HG03103 (cell line): ENCODE measurements at regions not wholly inside any gene's neighbourhood (a gene's known extent, or its start where the extent isn't known, plus 50 kb on each side); places are given as distances from the start of the nearest gene placed in this dataset.
"Not testable (repeated sequence)": the region's sequence is repeated elsewhere in the genome, so short reads cannot be mapped to it uniquely, and the experiment has no call there.

Experiments
- ATAC-seq: cut with Tn5 transposase; IDR thresholded peaks from one replicate; pipeline ENCODE4 v1.9.1; 2021; ENCODE audit warnings: low read depth; ENCODE audit not compliant: unreplicated experiment

- no peak for ATAC-seq
These were observed 82.7 kb upstream of the CLINT1 start for GRCh38 chr5:157941616-157942015.

DNA sequence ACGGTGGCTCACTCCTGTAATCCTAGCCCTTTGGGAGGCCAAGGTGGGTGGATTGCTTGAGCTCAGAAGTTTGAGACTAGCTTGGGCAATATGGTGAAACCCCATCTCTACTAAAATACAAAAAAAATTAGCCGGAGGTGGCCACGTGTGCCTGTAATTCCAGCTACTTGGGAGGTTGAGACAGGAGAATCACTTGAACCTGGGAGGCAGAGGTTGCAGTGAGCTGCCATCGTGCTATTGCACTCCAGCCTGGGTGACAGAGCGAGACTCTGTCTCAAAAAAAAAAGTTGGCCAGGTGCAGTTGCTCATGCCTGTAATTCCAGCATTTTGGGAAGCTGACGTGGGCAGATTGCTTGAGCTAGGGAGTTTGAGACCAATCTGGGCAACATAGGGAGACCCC is 79.2 kb upstream of the CLINT1 start:
- ATAC-seq: not testable (repeated sequence)

DNA sequence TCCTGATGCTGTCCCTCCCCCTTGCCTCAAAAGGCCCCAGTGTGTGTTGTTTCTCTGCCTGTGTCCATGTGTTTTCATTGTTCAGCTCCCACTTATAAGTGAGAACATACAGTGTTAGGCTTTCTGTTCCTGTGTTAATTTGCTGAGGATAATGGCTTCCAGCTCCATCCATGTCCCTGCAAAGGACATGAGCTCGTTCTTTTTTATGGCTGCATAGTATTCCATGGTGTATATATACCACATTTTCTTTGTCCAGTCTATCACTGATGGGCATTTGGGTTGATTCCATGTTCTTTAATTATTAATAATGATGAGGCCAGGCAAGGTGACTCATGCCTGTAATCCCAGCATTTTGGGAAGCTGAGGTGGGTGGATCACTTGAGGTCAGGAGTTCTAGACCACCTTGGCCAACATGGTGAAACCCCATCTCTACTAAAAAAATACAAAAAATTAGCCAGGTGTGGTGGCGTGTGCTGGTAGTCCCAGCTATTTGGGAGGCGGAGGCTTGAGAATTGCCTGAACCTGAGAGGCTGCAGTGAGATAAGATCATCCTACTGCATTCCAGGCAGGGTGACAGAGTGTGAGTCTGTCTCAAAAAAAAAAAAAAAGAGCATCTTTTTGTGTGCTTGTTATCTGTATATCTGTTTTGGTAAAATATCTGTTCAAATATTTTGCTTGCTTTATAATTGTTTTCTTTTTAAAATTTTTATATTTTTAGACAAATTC is 78.0 kb upstream of the CLINT1 start:
- ATAC-seq: not testable (repeated sequence)

DNA sequence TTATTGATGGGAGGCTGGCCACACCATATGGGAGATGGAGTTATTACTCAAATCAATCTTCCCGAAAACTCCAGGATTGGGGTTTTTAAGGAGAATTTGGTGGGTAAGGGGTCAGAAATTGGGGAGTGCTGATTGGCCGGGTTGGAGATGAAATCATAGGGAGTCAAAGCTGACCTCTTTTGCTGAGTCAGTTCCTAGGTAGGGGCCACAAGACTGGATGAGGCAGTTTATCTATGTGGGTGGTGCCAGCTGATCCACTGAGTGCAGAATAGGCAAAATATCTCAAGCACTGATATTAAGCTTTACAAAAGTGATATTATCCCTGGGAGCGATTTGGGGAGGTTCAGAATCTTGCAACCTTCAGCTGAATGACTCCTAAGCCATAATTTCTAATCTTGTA is 75.7 kb upstream of the CLINT1 start:
- ATAC-seq: no peak

GRCh38 chr5:157933005-157933404 is 74.1 kb upstream of the CLINT1 start:
- no peak for ATAC-seq

DNA sequence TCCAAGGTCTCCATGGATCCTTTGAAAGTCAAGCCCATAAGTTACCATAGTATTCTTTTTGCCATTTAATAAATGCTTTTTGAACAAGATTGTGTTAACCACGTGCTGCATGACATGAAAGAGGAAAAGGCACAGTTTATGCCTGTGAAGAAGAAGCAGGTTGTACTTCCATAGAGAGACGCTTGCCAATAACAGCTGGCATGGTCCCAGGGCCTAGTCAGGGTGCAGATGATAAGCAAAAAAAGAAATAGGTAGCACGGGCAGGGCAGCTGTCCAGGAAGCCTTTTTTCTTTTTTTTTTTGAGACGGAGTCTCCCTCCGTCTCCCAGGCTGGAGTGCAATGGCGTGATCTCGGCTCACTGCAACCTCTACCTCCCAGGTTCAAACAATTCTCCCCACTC is 71.8 kb upstream of the CLINT1 start:
- ATAC-seq: no peak

- no peak for ATAC-seq
These were observed 68.0 kb upstream of the CLINT1 start for GRCh38 chr5:157926977-157927376.

DNA sequence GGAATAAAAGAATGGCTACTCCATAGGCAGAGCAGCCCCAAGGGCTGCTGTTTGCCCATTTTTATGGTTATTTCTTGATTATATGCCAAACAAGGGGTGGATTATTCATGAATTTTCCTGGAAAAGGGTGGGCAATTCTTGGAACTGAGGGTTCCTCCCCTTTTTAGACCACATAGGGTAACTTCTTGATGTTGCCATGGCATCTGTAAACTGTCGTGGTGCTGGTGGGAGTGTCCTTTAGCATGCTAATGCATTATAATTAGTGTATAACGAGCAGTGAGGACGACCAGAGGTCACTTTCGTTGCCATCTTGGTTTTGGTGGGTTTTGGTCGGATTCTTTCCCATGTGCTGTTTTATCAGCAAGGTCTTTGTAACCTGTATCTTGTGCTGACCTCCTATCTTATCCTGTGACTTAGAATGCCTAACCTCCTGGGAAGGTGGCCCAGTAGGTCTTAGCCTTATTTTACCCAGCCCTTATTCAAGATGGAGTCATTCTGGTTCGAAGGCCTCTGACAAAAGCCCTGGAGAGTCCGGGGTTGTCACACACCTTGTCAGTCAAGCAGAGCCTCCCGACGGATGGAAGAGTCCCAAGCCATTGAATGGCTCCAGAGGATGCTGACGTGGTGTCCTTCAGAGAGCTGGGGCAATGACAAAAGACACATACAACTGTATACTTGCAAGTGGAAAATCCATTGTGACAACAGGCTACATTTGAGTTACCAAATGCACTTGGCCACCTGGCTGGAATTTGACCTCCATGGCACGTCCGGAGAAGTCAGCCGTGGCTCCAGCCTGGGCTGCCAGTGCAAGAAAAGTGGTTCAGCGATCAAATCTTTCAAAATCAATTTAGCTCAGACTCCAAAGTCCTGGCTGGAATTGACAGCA is 67.1 kb upstream of the CLINT1 start:
- no peak for ATAC-seq

DNA sequence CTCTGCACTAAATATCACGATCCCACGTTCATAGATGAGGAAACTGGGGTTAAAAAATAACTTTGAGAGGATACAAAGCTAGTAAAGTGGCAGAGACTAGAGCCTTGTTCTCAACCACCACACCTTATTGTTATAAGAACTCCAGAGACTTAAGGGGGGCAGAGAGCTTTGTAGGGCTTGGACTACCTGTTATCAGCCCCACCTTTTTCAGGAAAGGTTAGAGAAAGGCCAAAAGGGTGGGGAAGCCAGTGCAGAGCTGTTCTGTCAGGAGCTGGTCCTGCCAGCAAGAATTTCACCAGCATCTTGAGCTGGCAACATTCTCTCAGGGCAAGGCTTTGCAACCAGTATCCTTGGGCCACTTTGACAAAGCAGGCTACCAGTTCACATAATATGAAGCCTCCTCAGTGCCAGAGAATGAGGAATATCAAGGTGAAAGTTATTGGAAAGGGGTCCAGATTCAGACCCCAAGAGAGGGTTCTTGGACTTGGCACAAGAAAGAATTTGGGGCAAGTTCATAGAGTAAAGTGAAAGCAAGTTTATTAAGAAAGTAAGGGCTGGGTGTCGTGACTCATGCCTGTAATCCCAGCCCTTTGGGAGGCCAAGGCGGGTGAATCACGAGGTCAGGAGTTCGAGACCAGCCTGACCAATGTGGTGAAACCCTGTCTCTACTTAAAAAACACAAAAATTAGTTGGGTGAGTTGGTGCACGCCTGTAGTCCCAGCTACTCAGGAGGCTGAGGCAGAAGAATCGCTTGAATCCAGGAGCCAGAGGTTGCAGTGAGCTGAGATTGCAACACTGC is 66.2 kb upstream of the CLINT1 start:
- ATAC-seq: no peak

DNA sequence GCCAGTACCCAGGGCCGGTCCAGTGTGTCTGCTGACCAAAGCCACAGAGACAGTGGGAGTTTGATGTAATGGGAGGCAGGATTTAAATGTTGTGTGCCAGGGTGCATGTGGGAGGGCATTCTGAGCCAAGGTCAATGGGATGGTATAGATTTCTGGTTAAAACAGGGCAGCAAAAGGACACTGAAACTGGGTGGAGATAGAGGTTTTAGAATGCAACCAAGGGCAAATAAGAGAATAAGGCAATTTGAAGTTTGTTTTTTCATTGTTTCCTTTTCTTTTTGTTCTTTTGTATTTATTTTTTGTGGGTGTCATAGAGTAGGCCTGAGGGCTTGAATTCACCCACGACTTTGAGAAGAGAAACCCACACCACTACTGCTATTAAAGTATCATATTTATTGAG is 65.5 kb upstream of the CLINT1 start:
- ATAC-seq: no peak

DNA sequence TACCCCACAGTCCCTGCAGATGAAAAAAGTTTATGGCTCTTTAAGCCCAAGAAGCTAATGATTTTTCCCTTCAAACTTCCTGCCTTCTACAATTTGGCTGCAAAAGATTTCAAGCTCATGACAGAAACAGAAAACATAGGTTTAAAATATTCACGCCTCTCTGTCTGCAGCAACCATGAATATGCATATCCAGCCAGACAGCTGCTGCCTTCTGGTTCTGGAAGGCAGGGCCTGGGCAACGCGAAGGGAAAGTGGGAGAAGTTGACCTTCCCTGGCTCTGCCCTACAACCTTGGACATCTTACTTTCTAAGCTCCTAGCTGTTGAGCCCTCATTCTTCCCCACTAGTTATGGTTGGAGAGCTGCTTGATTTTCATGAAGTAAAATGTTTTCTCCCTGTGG is 64.8 kb upstream of the CLINT1 start:
- ATAC-seq: no peak

GRCh38 chr5:157922026-157922425 is 63.1 kb upstream of the CLINT1 start:
- no peak for ATAC-seq

DNA sequence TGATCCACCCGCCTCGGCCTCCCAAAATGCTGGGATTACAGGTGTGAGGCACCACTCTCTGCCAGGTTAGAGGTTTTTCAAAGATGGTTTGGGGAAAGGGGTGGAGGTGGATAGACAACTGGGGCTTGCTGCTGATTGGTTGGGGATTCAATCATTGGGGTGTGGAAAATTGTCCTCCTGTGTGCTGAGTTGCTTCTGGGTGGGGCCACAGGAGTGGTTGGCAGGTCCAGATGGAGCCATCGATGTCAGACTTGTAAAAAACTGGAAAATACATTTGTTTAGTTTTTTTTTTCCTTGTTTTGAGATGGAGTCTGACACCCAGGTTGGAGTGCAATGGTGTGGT is 61.9 kb upstream of the CLINT1 start:
- no peak for ATAC-seq

DNA sequence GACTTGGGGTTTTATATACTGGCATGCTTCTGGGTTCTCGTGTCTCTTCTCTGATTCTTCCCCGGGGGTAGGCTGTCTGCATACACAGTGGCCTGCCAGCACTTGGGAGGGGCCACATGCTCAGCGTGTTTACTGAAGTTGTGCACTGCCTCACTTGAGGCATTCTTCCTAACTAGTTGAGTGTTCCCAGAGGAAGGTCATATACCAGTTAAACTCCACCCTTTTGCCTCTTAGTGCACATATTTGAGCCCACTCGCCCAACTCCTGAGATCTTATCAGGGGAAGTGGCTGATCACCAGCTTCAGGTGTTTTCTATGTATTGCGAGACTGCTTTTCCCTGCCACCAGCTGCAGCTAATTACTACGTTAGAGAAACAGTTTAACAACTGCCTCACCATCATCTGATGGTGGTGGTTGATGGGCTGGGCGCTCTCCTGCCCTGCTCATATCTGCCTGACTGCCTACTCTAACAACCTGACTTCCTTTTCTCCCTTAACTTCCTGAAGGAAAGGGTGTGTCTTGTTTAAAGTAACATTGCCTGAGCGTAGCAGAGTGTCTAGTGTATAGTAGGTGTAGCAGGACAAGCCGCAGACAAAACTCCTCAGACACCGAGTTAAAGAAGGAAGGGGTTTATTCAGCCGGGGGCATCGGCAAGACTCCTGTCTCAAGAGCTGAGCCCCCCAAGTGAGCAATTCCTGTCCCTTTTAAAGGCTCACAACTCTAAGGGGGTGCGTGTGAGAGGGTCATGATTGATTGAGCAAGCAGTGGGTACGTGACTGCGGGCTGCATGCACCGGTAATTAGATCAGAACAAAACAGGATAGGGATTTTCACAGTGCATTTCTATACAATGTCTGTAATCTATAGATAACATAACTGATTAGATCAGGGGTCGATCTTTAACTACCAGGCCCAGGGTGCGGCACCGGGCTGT is 60.1 kb upstream of the CLINT1 start:
- ATAC-seq: no peak

GRCh38 chr5:157917899-157918809 is 59.2 kb upstream of the CLINT1 start:
- ATAC-seq: peak; percentile 57

DNA sequence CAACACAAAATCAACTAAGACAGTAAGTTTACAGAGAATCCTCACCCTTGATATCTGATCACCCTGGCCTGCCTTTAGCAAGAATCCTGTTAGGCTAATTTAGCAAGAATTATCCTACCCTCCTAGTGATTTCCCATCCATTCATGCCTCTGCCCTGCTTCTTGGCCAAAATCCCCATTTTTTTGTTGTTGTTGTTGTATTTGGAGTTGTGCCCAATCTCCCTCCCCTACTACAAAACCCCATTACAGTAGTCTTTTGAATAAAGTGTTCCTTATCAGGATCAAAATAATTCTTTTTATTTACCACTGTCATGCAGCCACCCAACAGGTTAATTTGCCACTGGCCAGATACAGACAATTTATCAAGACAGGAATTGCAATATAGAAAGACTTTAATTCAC is 58.5 kb upstream of the CLINT1 start:
- no peak for ATAC-seq

GRCh38 chr5:157915638-157916037 is 56.7 kb upstream of the CLINT1 start:
- no peak for ATAC-seq

- ATAC-seq: no peak
These were observed 55.3 kb upstream of the CLINT1 start for GRCh38 chr5:157914151-157914788.

- ATAC-seq: no peak
These were observed 54.6 kb upstream of the CLINT1 start for GRCh38 chr5:157913575-157913974.
